ENCODE measurements at regions not wholly inside any gene's neighbourhood (a gene's known extent, or its start where the extent isn't known, plus 50 kb on each side); places are given as distances from the start of the nearest gene placed in this dataset.

DNA sequence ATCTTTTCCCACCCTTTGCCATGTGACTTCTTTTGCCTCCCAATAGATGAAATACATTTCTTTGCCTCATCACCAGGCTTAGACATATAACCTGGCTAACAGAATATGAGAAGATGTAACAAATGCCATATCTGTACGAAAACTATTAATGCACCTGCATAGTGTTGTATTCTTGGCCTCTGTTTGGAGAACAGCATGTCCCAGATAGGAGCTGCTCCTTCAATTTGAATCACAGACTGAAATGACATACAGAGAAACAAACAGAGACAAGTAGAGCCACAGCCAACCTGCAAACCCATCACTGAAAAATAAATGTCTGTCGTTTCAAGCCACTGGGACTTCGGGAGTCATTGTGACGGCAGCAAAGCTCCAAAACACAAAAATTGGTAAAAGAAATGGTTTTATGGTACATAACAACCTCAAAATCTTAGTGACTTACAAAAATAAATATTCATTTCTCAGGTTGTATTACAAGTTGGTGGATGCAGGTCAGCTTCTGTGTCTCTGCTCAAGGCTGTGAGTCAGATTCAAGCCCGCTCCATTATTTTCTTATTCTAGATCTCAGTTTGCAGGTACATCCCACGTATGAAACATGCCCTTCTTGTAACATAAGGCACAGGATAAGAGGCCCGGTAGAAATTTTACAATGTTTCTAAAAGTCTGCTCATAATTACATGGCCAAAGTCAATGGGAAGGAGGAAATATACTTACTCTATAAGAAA lies 171.3 kb upstream of the SOX6 start:
- TF ChIP-seq EZH2phosphoT487 (IDR thresholded peaks at IDR 0.05; ENCODE audit: insufficient read depth, low read depth) (no peak), EZH2 (IDR thresholded peaks at IDR 0.05; ENCODE audit: insufficient read depth, poor library complexity, severe bottlenecking) (no peak)
